Left ventricle myocardium inferior (tissue), 1 donor: ENCODE measurements at regions not wholly inside any gene's neighbourhood (a gene's known extent, or its start where the extent isn't known, plus 50 kb on each side); places are given as distances from the start of the nearest gene placed in this dataset.

Source experiments
- DNase-seq: peaks from one replicate; pipeline ENCODE4 v3.0.0-alpha.2; 2020
- H3K27ac ChIP-seq: fragments of 200-600 bp; replicated peaks from 2 replicates; pipeline ENCODE4 v1.8.0; 2021
- H3K27me3 ChIP-seq: fragments of 200-600 bp; 2 replicates; pipeline ENCODE4 v1.8.0; 2021; ENCODE audit warnings: low read depth
- H3K36me3 ChIP-seq: fragments of 200-600 bp; 2 replicates; pipeline ENCODE4 v1.8.0; 2021
- H3K4me1 ChIP-seq: fragments of 200-600 bp; 2 replicates; pipeline ENCODE4 v1.8.0; 2021
- H3K4me3 ChIP-seq: fragments of 200-600 bp; 2 replicates; pipeline ENCODE4 v1.8.0; 2021; ENCODE audit warnings: mild to moderate bottlenecking, moderate library complexity
- H3K9me3 ChIP-seq: fragments of 200-600 bp; replicated peaks from 2 replicates; pipeline ENCODE4 v1.8.0; 2021
- intact Hi-C: fragments of 100-400 bp; cut with micrococcal nuclease; formaldehyde crosslinking; loops from one replicate; pipeline ENCODE4 v1.11.0; 2022
- TF ChIP-seq, protein P1 (sequence below): fragments of 200-600 bp; IDR thresholded peaks from 2 replicates; pipeline ENCODE4 v1.8.0; 2021; ENCODE audit warnings: antibody characterized with exemption, mild to moderate bottlenecking, borderline replicate concordance
- donor health status: DM: no; HTN: yes; CAD: no; lungs with severe emphysema.

DNA sequence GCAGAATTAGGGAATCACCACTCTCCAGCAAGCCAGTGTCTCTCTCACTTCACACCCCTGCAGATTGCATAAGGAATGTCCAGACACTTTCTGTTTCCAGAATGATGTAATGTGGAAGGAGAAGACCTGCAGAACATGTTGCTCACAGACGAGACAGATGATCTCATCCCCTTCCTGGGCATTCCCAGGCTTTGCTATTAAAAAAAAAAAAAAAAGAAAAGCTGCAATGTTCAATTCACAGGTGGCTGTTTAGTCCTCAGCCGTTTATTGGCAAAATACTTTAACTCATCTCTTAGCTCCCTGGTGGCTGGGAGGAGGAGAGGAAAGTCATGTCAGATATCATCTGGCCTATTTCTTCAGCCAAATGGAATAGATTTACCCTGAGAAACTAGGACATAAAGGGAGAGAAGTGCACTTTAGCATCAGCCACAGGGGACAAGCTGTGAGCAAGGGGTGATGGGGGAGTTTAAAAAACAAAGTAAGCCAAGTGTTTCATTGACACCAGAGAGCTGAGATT lies 95.9 kb upstream of the TNC start:
- Histone ChIP-seq H3K4me3 (no peak overlapping the region), H3K27ac (no peak overlapping the region), H3K36me3 (no peaks in the 10 kb centered on the region), H3K27me3 (peaks cover 12% of the 10 kb centered on the region), H3K9me3 (no peaks in the 10 kb centered on the region), H3K4me1 (peaks cover 7% of the 10 kb centered on the region)
- intact Hi-C loops, result loop anchor here (10.0 kb wide), 1 partner anchor 1251 kb away; no protein-coding TSS in a partner anchor
- DNase-seq, result no peak
- TF ChIP-seq, protein P1, sequence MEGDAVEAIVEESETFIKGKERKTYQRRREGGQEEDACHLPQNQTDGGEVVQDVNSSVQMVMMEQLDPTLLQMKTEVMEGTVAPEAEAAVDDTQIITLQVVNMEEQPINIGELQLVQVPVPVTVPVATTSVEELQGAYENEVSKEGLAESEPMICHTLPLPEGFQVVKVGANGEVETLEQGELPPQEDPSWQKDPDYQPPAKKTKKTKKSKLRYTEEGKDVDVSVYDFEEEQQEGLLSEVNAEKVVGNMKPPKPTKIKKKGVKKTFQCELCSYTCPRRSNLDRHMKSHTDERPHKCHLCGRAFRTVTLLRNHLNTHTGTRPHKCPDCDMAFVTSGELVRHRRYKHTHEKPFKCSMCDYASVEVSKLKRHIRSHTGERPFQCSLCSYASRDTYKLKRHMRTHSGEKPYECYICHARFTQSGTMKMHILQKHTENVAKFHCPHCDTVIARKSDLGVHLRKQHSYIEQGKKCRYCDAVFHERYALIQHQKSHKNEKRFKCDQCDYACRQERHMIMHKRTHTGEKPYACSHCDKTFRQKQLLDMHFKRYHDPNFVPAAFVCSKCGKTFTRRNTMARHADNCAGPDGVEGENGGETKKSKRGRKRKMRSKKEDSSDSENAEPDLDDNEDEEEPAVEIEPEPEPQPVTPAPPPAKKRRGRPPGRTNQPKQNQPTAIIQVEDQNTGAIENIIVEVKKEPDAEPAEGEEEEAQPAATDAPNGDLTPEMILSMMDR, result no peak

DNA sequence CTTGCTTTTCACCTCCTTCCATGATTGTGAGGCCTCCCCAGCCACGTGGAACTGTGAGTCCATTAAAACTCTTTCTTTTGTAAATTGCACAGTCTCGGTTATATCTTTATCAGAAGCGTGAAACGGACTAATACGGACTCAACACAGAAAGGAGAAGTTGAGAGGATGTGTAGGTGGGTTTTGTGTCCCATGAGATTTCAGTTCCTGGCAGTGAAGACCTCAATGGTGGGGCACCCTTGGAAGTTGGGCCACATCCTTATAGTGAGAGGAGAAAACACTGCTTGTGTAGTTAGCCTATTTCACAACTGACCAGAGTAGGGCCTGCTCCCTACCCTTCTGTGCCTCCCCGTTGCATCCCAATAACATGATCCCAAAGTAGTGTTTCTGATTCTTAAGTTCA lies 98.9 kb upstream of the TNC start:
- intact Hi-C loops, result loop anchor here (10.0 kb wide), 1 partner anchor 1248 kb away; no protein-coding TSS in a partner anchor
- peaks cover 12% of the 10 kb centered on the region for H3K27me3 ChIP-seq
- no peaks in the 10 kb centered on the region for H3K9me3 ChIP-seq
- no peaks in the 10 kb centered on the region for H3K36me3 ChIP-seq
- H3K27ac ChIP-seq, result no peak overlapping the region
- H3K4me3 ChIP-seq, result no peak overlapping the region
- DNase-seq, result no peak
- H3K4me1 ChIP-seq, result peaks cover 2% of the 10 kb centered on the region
- TF ChIP-seq, protein P1, result no peak

DNA sequence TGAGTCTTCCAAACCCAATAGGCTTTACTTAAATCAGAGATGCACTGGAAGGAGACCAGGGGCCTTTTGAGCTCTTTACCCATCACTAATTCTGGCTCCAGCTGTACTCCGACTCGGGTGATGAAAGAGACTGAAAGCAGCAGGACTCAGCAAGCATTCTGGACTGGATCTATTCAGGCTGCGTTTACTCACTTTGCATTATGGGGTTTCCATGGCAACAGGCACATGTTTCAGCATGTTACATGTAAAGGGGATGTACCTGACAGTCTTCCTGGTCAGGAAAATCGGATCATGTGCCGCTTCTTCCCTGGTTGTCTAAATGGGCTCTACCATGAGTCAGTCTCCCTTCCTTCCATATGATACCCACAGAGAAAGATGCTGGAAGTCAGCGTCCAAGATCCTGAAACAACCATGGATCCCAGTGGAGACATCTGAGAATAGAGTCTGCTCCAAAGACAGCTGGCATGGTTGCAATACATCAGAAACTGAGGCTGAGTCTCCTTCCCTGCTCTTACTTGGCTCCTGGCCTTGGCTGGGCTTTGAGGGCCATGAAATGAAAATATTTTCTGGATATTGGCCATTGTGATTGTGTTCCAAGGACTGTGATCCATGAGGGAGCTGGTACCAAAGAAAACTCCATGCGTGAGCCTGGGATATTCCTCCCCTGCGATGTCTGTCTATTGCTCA lies 102.5 kb upstream of the TNC start:
- TF ChIP-seq, protein P1, result no peak
- intact Hi-C loops, result no loop called here
- Histone ChIP-seq H3K27me3 (peaks cover 8% of the 10 kb centered on the region), H3K27ac (no peak overlapping the region), H3K4me1 (no peaks in the 10 kb centered on the region), H3K4me3 (no peak overlapping the region), H3K36me3 (no peaks in the 10 kb centered on the region), H3K9me3 (no peaks in the 10 kb centered on the region)
- DNase-seq, result no peak

DNA sequence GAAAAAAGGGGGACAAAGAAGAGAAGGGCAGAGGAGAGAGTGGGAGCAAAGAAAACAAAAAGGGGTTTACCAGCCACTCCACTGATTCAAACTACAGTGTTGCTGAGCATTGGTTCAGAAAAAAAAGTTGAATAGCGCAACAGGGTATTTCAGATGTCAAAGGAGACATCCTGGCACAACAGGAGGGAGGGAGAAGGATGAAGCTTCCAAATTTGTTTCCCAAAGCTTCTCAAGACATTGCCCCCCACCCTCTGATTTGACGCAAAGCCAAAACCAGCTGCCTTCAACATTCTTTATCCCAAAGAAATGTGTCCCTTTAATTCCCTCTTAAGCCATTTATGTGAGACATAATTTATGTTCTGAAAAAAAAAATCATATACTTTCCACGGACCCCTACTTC lies 105.5 kb upstream of the TNC start:
- DNase-seq, result no peak
- no peaks in the 10 kb centered on the region for H3K9me3 ChIP-seq
- H3K4me1 ChIP-seq, result no peaks in the 10 kb centered on the region
- TF ChIP-seq, protein P1, result no peak
- intact Hi-C loops, result no loop called here
- no peaks in the 10 kb centered on the region for H3K27me3 ChIP-seq
- no peaks in the 10 kb centered on the region for H3K36me3 ChIP-seq
- no peak overlapping the region for H3K4me3 ChIP-seq
- no peak overlapping the region for H3K27ac ChIP-seq

DNA sequence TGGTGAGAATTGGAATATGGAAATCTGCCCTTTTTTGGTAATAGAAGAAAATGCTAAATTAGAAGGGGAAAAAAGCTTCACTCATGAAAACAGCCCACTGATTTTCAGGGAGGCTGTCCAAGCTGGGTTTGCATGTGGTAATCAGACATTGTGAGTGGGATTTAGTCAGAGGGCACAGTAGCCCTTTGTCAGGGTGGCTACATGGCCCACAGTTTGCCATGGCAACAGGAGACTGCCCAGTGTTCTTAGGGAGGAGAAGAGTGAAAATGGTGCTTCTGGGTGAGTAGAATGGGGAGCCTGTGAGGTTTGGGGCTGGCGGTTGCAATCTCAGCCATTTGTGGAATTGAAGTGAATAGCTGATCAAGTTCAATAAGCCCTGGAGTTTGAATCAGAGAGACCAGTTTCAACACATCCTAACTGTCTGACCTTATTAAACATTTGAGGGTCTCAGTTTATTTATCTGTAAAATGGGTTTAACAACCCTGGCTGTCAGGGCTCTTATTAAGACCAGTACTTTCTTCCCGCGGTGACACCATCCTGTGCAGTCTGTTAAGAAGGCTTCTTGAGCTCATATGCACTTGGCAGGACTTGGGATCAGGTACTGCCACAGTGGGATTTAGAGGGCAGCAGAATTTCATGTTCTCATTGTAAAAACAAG lies 107.6 kb upstream of the TNC start:
- DNase-seq, result no peak
- H3K27me3 ChIP-seq, result no peaks in the 10 kb centered on the region
- intact Hi-C loops, result no loop called here
- TF ChIP-seq, protein P1, result no peak
- no peaks in the 10 kb centered on the region for H3K9me3 ChIP-seq
- H3K4me3 ChIP-seq, result no peak overlapping the region
- H3K4me1 ChIP-seq, result no peaks in the 10 kb centered on the region
- no peak overlapping the region for H3K27ac ChIP-seq
- H3K36me3 ChIP-seq, result no peaks in the 10 kb centered on the region
